SK-N-SH treated with all-trans-retinoic acid at 6 μM for 48 hours (cell line): ENCODE measurements at regions not wholly inside any gene's neighbourhood (a gene's known extent, or its start where the extent isn't known, plus 50 kb on each side); places are given as distances from the start of the nearest gene placed in this dataset.

Experiments
- ATAC-seq: fragments of 200-7000 bp; cut with Tn5 transposase; 3 replicates; pipeline ENCODE4 v1.9.1; 2020; ENCODE audit warnings: mild to moderate bottlenecking, moderate library complexity
- ARNTL ChIP-seq: fragments of 450-650 bp; formaldehyde crosslinking; IDR thresholded peaks from 2 replicates; pipeline ENCODE4 v1.5.0; 2020; ENCODE audit warnings: low read depth, mild to moderate bottlenecking, moderate library complexity, borderline replicate concordance
- BACH2 ChIP-seq: fragments of 250-450 bp; sonication (Bioruptor Pico); IDR thresholded peaks from 2 replicates; pipeline ENCODE4 v1.9.0; 2021; ENCODE audit warnings: mild to moderate bottlenecking, borderline replicate concordance
- CSDC2 ChIP-seq: fragments of 250-450 bp; sonication (Bioruptor Pico); IDR thresholded peaks from 2 replicates; pipeline ENCODE4 v1.5.0; 2020; ENCODE audit warnings: mild to moderate bottlenecking, moderate library complexity
- ESRRG ChIP-seq: fragments of 250-450 bp; sonication (Bioruptor Pico); IDR thresholded peaks from 2 replicates; pipeline ENCODE4 v1.6.1; 2021; ENCODE audit warnings: mild to moderate bottlenecking
- GLIS3 ChIP-seq: fragments of 250-450 bp; sonication (Bioruptor Pico); IDR thresholded peaks from 2 replicates; pipeline ENCODE4 v1.5.0; 2020; ENCODE audit warnings: mild to moderate bottlenecking, moderate library complexity
- ISL1 ChIP-seq: fragments of 250-450 bp; sonication (Bioruptor Pico); IDR thresholded peaks from 2 replicates; pipeline ENCODE4 v2.1.2; 2022; ENCODE audit warnings: mild to moderate bottlenecking, moderate library complexity
- OSR1 ChIP-seq: fragments of 250-450 bp; sonication (Bioruptor Pico); IDR thresholded peaks from 2 replicates; pipeline ENCODE4 v1.8.0; 2022; ENCODE audit warnings: moderate library complexity, mild to moderate bottlenecking, inconsistent platforms
- POU6F1 ChIP-seq: fragments of 250-450 bp; sonication (Bioruptor Pico); IDR thresholded peaks from 2 replicates; pipeline ENCODE4 v1.8.0; 2021; ENCODE audit warnings: low read depth, mild to moderate bottlenecking, moderate library complexity, borderline replicate concordance
- PPARA ChIP-seq: fragments of 250-450 bp; sonication (Bioruptor Pico); IDR thresholded peaks from 2 replicates; pipeline ENCODE4 v1.5.0; 2020; ENCODE audit warnings: mild to moderate bottlenecking, borderline replicate concordance
- RARB ChIP-seq: fragments of 250-450 bp; sonication (Bioruptor Pico); IDR thresholded peaks from 2 replicates; pipeline ENCODE4 v1.8.0; 2021; ENCODE audit warnings: mild to moderate bottlenecking, moderate library complexity
- SNAI2 ChIP-seq: fragments of 250-450 bp; sonication (Bioruptor Pico); IDR thresholded peaks from 2 replicates; pipeline ENCODE4 v1.5.0; 2020; ENCODE audit warnings: mild to moderate bottlenecking, moderate library complexity
- TCF4 ChIP-seq: fragments of 250-450 bp; sonication (Bioruptor Pico); IDR thresholded peaks from 2 replicates; pipeline ENCODE4 v1.8.0; 2021; ENCODE audit warnings: mild to moderate bottlenecking, moderate library complexity, borderline replicate concordance
- TOX ChIP-seq: fragments of 250-450 bp; sonication (Bioruptor Pico); IDR thresholded peaks from 2 replicates; pipeline ENCODE4 v1.8.0; 2021; ENCODE audit warnings: mild to moderate bottlenecking, moderate library complexity, borderline replicate concordance
- TSHZ2 ChIP-seq: fragments of 250-450 bp; sonication (Bioruptor Pico); IDR thresholded peaks from 2 replicates; pipeline ENCODE4 v1.5.0; 2020; ENCODE audit warnings: mild to moderate bottlenecking, moderate library complexity
- ZC3H10 ChIP-seq: fragments of 250-450 bp; sonication (Bioruptor Pico); IDR thresholded peaks from 2 replicates; pipeline ENCODE4 v1.5.1; 2021; ENCODE audit warnings: mild to moderate bottlenecking, moderate library complexity
- ZFP30 ChIP-seq: fragments of 450-650 bp; formaldehyde crosslinking; IDR thresholded peaks from 2 replicates; pipeline ENCODE4 v1.5.0; 2022; ENCODE audit warnings: mild to moderate bottlenecking, moderate library complexity
- ZNF70 ChIP-seq: fragments of 450-650 bp; formaldehyde crosslinking; IDR thresholded peaks from 2 replicates; pipeline ENCODE4 v1.5.0; 2020; ENCODE audit warnings: mild to moderate bottlenecking, moderate library complexity
- ZNF8 ChIP-seq: fragments of 450-650 bp; formaldehyde crosslinking; IDR thresholded peaks from 2 replicates; pipeline ENCODE4 v1.5.0; 2020; ENCODE audit warnings: mild to moderate bottlenecking, moderate library complexity
- TF ChIP-seq, protein P1 (sequence below): fragments of 250-450 bp; sonication (Bioruptor Pico); IDR thresholded peaks from 2 replicates; pipeline ENCODE4 v1.8.0; 2020; ENCODE audit warnings: mild to moderate bottlenecking, moderate library complexity, borderline replicate concordance
- TF ChIP-seq, protein P2 (sequence below): fragments of 250-450 bp; sonication (Bioruptor Pico); IDR thresholded peaks from 2 replicates; pipeline ENCODE4 v1.5.1; 2021; ENCODE audit warnings: mild to moderate bottlenecking, moderate library complexity

DNA sequence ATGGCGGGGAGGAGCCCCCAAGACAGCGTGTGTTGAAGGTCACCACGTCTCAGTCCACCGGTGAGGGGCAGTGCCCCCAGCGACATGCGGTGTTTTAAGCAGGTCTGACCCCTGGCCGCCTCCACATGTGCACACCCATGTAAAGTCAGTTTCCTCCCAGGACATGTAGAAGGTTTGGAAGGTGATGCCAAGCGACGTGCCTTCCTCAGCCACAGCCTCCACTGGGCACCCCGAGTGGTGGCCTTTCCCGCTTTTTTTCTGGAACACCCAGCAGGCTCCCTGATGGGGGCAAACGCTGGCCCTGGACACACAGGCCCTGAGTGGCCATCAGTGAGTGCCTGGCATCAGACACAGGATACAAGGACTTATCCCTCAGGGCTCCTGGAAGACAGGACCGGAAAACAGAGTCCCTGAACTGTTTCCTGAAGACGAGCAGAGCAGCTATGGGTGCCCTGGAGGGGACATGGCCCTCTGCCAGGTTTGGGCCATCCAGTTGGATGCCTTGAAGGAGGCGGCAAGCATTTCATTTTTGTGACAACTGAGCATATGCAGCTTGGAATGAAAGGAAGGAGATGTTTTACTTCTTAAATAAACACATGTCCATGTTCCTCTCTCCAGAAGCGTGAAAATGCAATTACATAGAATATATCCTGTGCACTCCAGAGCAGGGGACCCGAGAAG, 275.8 kb upstream of the IRX2 start:
- TF ChIP-seq TSHZ2 (no peak), RARB (no peak), ZNF70 (CRISPR knock-in tag) (no peak), ZNF8 (CRISPR knock-in tag) (no peak), ARNTL (CRISPR knock-in tag) (no peak), TOX (CRISPR knock-in tag) (no peak), CSDC2 (CRISPR knock-in tag) (no peak), ESRRG (CRISPR knock-in tag) (no peak), ZC3H10 (CRISPR knock-in tag) (no peak)
- TF ChIP-seq, protein P1, sequence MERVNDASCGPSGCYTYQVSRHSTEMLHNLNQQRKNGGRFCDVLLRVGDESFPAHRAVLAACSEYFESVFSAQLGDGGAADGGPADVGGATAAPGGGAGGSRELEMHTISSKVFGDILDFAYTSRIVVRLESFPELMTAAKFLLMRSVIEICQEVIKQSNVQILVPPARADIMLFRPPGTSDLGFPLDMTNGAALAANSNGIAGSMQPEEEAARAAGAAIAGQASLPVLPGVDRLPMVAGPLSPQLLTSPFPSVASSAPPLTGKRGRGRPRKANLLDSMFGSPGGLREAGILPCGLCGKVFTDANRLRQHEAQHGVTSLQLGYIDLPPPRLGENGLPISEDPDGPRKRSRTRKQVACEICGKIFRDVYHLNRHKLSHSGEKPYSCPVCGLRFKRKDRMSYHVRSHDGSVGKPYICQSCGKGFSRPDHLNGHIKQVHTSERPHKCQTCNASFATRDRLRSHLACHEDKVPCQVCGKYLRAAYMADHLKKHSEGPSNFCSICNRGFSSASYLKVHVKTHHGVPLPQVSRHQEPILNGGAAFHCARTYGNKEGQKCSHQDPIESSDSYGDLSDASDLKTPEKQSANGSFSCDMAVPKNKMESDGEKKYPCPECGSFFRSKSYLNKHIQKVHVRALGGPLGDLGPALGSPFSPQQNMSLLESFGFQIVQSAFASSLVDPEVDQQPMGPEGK (CRISPR knock-in tag) = no peak
- ATAC-seq = no peak

DNA sequence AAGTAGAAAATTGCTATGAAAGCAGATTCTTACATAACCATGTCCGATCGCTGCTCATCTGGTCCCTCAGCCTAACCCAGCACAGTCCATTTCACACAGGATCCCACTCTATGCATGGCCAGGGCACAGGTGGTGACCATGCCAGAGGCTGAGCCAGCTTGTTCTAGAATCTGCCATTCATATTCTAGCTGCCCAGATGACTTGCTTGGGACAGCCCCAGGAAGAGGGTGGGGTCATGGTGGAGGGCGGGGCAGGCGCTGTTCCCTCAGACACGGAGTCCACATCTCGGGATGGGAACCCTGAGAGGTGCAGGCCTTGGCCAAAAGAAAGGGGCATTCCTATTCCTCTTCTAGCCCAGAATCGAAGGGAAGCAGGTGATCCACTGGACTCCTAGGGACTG, 275.2 kb upstream of the IRX2 start:
- no peak for ATAC-seq
- no peak for TF ChIP-seq PPARA (CRISPR knock-in tag)
- TF ChIP-seq ZNF8 (CRISPR knock-in tag) = no peak
- no peak for TF ChIP-seq TOX (CRISPR knock-in tag)
- TF ChIP-seq, all 23 proteins: peak for 0

DNA sequence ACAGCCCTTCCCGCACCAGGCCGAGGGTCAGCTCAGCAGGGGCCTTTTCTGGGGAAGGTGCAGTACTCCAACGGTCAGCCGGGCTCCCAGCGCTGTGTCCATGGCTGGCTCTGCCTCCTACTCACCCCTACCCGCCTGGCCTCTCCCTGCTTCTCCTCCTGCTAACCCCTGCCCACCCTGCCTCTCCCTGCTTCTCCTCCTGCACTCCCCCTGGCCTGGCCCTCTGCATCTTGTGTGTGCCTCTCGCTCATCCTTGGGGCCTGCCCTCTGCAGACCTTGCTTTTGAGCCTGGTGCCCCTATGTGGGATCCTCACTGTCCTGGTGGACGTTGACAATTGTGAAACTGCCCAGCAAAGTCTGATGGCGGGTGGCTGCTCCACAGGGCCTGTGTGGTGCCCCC, 274.6 kb upstream of the IRX2 start:
- TF ChIP-seq TOX (CRISPR knock-in tag) (no peak), BACH2 (CRISPR knock-in tag) (no peak), OSR1 (no peak)
- TF ChIP-seq, protein P2, sequence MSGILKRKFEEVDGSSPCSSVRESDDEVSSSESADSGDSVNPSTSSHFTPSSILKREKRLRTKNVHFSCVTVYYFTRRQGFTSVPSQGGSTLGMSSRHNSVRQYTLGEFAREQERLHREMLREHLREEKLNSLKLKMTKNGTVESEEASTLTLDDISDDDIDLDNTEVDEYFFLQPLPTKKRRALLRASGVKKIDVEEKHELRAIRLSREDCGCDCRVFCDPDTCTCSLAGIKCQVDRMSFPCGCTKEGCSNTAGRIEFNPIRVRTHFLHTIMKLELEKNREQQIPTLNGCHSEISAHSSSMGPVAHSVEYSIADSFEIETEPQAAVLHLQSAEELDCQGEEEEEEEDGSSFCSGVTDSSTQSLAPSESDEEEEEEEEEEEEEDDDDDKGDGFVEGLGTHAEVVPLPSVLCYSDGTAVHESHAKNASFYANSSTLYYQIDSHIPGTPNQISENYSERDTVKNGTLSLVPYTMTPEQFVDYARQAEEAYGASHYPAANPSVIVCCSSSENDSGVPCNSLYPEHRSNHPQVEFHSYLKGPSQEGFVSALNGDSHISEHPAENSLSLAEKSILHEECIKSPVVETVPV (CRISPR knock-in tag) = no peak
- ATAC-seq = no peak

- no peak for TF ChIP-seq TCF4
- TF ChIP-seq SNAI2 (CRISPR knock-in tag) = no peak
- no peak for TF ChIP-seq GLIS3 (CRISPR knock-in tag)
- TF ChIP-seq ZC3H10 (CRISPR knock-in tag) = no peak
- TF ChIP-seq ZNF8 (CRISPR knock-in tag) = no peak
- TF ChIP-seq ZFP30 (CRISPR knock-in tag) = no peak
- TF ChIP-seq, all 23 proteins: peak for 0
- ATAC-seq = no peak
Measured at GRCh38 chr5:3025392-3025791, 273.9 kb upstream of the IRX2 start.

DNA sequence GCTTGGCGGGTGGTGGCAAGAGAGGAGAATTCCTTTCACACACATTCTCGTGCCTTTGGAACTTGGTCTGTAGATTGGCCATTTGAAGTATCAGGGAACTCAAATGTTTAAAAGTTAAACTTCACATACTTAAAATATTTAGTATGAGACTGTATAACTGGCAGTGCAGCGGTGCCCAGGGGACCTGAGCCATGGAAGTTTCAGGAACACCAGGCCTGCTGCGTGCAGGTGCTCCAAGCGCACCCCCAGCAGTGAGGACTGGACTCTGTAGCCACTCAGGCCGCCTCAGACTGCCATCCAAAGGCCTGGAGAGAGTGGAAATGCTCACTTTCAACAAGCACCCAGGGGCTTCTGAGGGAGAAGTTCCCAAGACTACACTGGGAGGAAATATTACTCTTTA, 273.5 kb upstream of the IRX2 start:
- no peak for ATAC-seq
- no peak for TF ChIP-seq ISL1 (CRISPR knock-in tag)
- no peak for TF ChIP-seq OSR1
- TF ChIP-seq POU6F1 (CRISPR knock-in tag) = no peak
- TF ChIP-seq RARB = no peak
- no peak for TF ChIP-seq ZNF70 (CRISPR knock-in tag)
- TF ChIP-seq GLIS3 (CRISPR knock-in tag) = no peak
